ENCODE measurements at regions not wholly inside any gene's neighbourhood (a gene's known extent, or its start where the extent isn't known, plus 50 kb on each side); places are given as distances from the start of the nearest gene placed in this dataset.

GRCh38 chr6:167551628-167552257 is 226.9 kb downstream of the TTLL2 start:
- H3K9me3 Mint-ChIP-seq = peaks cover 0 to 16% (median 2%) of the 10 kb centered on the region in 7 donors
- no peak overlapping the region for H3K4me3 ChIP-seq (replicated peaks in 1 of 3; ENCODE audit: low read depth in 2 of 3, low read length in 3 of 3)
- H3K4me2 ChIP-seq (replicated peaks; ENCODE audit: extremely low read depth, low read length, poor library complexity, severe bottlenecking) = no peak overlapping the region
- DNase-seq = no peak
- no peaks in the 10 kb centered on the region for H4K20me1 ChIP-seq (ENCODE audit: insufficient read depth, low read length)
- no peaks in the 10 kb centered on the region for H3K79me2 ChIP-seq (ENCODE audit: insufficient read depth, low read length)
- no peaks in the 10 kb centered on the region for H3K9me3 ChIP-seq (replicated peaks in 1 of 2; ENCODE audit: control insufficient read depth in 1 of 2, insufficient read depth in 1 of 2, low read length in 2 of 2)
- H3K27ac ChIP-seq (ENCODE audit: low read depth in 1 of 2, low read length in 2 of 2) = no peak overlapping the region
- H3K4me3 Mint-ChIP-seq = no peak overlapping the region
- H3K27ac Mint-ChIP-seq = no peak overlapping the region
- no peak overlapping the region for H2AFZ ChIP-seq (ENCODE audit: insufficient read depth, low read depth, low read length, poor library complexity, severe bottlenecking)
- H3K36me3 Mint-ChIP-seq = no peaks in the 10 kb centered on the region
- H3K4me1 ChIP-seq (ENCODE audit: control insufficient read depth in 1 of 2, insufficient read depth in 2 of 2, low read length in 2 of 2) = no peaks in the 10 kb centered on the region
- H3K27me3 Mint-ChIP-seq (ENCODE audit: low read depth in 3 of 3) = peaks cover 3 to 6% (median 5%) of the 10 kb centered on the region in 3 donors
- no peaks in the 10 kb centered on the region for H3K4me1 Mint-ChIP-seq
- 90% methylated on average over 22 of the region's 26 CpGs for WGBS (ENCODE audit: insufficient coverage)
- intact Hi-C loops (cut with micrococcal nuclease) = no loop called here
- H3K27me3 ChIP-seq (ENCODE audit: control insufficient read depth in 2 of 2, insufficient read depth in 2 of 2, low read length in 2 of 2) = no peaks in the 10 kb centered on the region
- no peaks in the 10 kb centered on the region for H3K36me3 ChIP-seq (replicated peaks in 1 of 2; ENCODE audit: control insufficient read depth in 1 of 2, insufficient read depth in 2 of 2, low read length in 2 of 2)
- TF ChIP-seq, protein P1, sequence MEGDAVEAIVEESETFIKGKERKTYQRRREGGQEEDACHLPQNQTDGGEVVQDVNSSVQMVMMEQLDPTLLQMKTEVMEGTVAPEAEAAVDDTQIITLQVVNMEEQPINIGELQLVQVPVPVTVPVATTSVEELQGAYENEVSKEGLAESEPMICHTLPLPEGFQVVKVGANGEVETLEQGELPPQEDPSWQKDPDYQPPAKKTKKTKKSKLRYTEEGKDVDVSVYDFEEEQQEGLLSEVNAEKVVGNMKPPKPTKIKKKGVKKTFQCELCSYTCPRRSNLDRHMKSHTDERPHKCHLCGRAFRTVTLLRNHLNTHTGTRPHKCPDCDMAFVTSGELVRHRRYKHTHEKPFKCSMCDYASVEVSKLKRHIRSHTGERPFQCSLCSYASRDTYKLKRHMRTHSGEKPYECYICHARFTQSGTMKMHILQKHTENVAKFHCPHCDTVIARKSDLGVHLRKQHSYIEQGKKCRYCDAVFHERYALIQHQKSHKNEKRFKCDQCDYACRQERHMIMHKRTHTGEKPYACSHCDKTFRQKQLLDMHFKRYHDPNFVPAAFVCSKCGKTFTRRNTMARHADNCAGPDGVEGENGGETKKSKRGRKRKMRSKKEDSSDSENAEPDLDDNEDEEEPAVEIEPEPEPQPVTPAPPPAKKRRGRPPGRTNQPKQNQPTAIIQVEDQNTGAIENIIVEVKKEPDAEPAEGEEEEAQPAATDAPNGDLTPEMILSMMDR (IDR thresholded peaks at IDR 0.05) = no peak
- H3K9ac ChIP-seq (ENCODE audit: insufficient read depth, low read length, poor library complexity, severe bottlenecking) = no peak overlapping the region

DNA sequence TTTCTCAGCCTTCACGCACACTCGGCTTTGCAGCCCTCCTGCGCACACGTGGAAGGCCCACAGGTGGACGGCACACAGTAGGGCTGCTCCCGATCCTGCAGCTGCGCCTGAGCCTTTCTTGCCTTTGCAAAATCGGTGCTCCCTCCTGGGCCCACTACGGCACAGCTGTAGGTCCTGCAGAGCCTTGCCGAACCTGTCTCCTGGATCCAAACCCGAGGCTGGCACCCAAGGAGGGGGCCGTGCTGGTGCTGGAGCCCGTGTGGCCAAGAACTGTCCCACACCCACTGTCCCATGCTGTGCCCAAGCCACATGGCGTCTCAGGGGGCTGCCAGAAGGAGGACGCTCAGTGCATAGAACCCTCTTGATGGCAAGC is 227.4 kb downstream of the TTLL2 start:
- H3K27ac Mint-ChIP-seq = no peak overlapping the region
- TF ChIP-seq, protein P1 (IDR thresholded peaks at IDR 0.05) = no peak
- Histone ChIP-seq H3K27ac (ENCODE audit: low read depth in 1 of 2, low read length in 2 of 2) (no peak overlapping the region), H3K4me1 (ENCODE audit: control insufficient read depth in 1 of 2, insufficient read depth in 2 of 2, low read length in 2 of 2) (no peaks in the 10 kb centered on the region), H3K4me3 (replicated peaks in 1 of 3; ENCODE audit: low read depth in 2 of 3, low read length in 3 of 3) (no peak overlapping the region), H2AFZ (ENCODE audit: insufficient read depth, low read depth, low read length, poor library complexity, severe bottlenecking) (no peak overlapping the region), H3K27me3 (ENCODE audit: control insufficient read depth in 2 of 2, insufficient read depth in 2 of 2, low read length in 2 of 2) (no peaks in the 10 kb centered on the region), H3K9ac (ENCODE audit: insufficient read depth, low read length, poor library complexity, severe bottlenecking) (no peak overlapping the region), H3K79me2 (ENCODE audit: insufficient read depth, low read length) (no peaks in the 10 kb centered on the region), H4K20me1 (ENCODE audit: insufficient read depth, low read length) (no peaks in the 10 kb centered on the region), H3K4me2 (replicated peaks; ENCODE audit: extremely low read depth, low read length, poor library complexity, severe bottlenecking) (no peak overlapping the region), H3K36me3 (replicated peaks in 1 of 2; ENCODE audit: control insufficient read depth in 1 of 2, insufficient read depth in 2 of 2, low read length in 2 of 2) (no peaks in the 10 kb centered on the region), H3K9me3 (replicated peaks in 1 of 2; ENCODE audit: control insufficient read depth in 1 of 2, insufficient read depth in 1 of 2, low read length in 2 of 2) (no peaks in the 10 kb centered on the region)
- H3K4me1 Mint-ChIP-seq = no peaks in the 10 kb centered on the region
- no peak overlapping the region for H3K4me3 Mint-ChIP-seq
- no peak for DNase-seq
- intact Hi-C loops (cut with micrococcal nuclease) = no loop called here
- H3K36me3 Mint-ChIP-seq = no peaks in the 10 kb centered on the region
- peaks cover 3 to 6% (median 5%) of the 10 kb centered on the region in 3 donors for H3K27me3 Mint-ChIP-seq (ENCODE audit: low read depth in 3 of 3)
- WGBS (ENCODE audit: insufficient coverage) = 93% methylated on average over 15 of the region's 15 CpGs
- peaks cover 0 to 17% (median 2%) of the 10 kb centered on the region in 7 donors for H3K9me3 Mint-ChIP-seq

Data from CD14-positive monocyte (primary cell).